ENCODE measurements at regions not wholly inside any gene's neighbourhood (a gene's known extent, or its start where the extent isn't known, plus 50 kb on each side); places are given as distances from the start of the nearest gene placed in this dataset.
"Not testable (repeated sequence)": the region's sequence is repeated elsewhere in the genome, so short reads cannot be mapped to it uniquely, and the experiment has no call there.

DNA sequence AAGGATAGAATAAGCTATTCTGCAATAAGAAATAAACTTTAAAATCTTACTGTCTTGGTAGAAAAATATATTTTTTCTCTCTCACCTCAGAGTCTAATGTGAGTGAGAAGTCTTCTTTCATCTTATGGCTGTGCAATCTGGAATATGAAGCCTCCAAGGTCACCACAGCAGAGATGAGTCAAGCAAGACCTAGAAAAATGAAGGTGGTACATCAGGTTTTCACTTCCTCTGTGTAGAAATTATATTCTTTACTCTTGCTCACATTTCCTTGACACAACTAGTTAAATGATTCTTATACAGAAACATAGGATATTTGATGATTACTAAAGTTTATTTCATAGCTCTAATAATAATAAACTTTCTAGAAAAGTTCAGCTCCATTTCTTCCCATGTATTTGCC is 211.4 kb downstream of the CXXC4 start:
- Histone ChIP-seq H3K4me3 (no peak overlapping the region), H3K27me3 (no peaks in the 10 kb centered on the region), H3K36me3 (no peaks in the 10 kb centered on the region), H3K9me3 (no peaks in the 10 kb centered on the region), H3K4me1 (no peaks in the 10 kb centered on the region), H3K27ac (no peak overlapping the region)
- no peak for TF ChIP-seq POLR2A (IDR thresholded peaks at IDR 0.05)
- TF ChIP-seq, protein P1, sequence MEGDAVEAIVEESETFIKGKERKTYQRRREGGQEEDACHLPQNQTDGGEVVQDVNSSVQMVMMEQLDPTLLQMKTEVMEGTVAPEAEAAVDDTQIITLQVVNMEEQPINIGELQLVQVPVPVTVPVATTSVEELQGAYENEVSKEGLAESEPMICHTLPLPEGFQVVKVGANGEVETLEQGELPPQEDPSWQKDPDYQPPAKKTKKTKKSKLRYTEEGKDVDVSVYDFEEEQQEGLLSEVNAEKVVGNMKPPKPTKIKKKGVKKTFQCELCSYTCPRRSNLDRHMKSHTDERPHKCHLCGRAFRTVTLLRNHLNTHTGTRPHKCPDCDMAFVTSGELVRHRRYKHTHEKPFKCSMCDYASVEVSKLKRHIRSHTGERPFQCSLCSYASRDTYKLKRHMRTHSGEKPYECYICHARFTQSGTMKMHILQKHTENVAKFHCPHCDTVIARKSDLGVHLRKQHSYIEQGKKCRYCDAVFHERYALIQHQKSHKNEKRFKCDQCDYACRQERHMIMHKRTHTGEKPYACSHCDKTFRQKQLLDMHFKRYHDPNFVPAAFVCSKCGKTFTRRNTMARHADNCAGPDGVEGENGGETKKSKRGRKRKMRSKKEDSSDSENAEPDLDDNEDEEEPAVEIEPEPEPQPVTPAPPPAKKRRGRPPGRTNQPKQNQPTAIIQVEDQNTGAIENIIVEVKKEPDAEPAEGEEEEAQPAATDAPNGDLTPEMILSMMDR (IDR thresholded peaks at IDR 0.05) = no peak
- no peak for DNase-seq

DNA sequence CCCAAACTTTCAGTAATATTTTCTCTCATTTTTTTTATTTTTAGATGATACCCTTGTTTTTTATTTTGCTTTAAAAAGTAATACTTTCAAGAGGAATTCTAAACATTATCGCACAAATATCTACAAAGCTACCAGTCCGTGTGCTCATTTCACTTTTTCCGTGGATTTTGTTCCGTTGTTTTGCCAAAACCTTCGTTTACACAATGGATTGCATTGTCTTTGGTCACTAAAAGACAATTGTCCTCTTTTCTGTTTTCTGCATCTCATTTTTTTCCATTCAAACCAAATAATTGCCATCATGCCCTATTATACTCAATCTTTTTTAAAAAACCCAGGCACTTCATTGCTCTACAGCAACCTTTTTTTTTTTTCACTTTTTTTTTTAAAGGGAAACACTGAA is 214.9 kb downstream of the CXXC4 start:
- H3K27ac ChIP-seq = no peak overlapping the region
- no peak for DNase-seq
- TF ChIP-seq POLR2A (IDR thresholded peaks at IDR 0.05) = no peak
- TF ChIP-seq, protein P1 (IDR thresholded peaks at IDR 0.05) = no peak
- no peaks in the 10 kb centered on the region for H3K4me1 ChIP-seq
- no peaks in the 10 kb centered on the region for H3K9me3 ChIP-seq
- H3K36me3 ChIP-seq = no peaks in the 10 kb centered on the region
- H3K27me3 ChIP-seq = no peaks in the 10 kb centered on the region
- no peak overlapping the region for H3K4me3 ChIP-seq

- Histone ChIP-seq H3K4me1 (no peaks in the 10 kb centered on the region), H3K36me3 (no peaks in the 10 kb centered on the region), H3K27ac (no peak overlapping the region), H3K4me3 (no peak overlapping the region), H3K27me3 (no peaks in the 10 kb centered on the region), H3K9me3 (no peaks in the 10 kb centered on the region)
- TF ChIP-seq POLR2A (IDR thresholded peaks at IDR 0.05) = no peak
- TF ChIP-seq, protein P1 (IDR thresholded peaks at IDR 0.05) = no peak
- DNase-seq = no peak
Measured at GRCh38 chr4:104272966-104273365, 221.7 kb downstream of the CXXC4 start.

GRCh38 chr4:104269603-104270002 is 225.1 kb downstream of the CXXC4 start:
- not testable (repeated sequence) for H3K27ac ChIP-seq, H3K4me3 ChIP-seq, H3K9me3 ChIP-seq, H3K36me3 ChIP-seq, H3K27me3 ChIP-seq, H3K4me1 ChIP-seq, DNase-seq

GRCh38 chr4:104263100-104263499 is 231.6 kb downstream of the CXXC4 start:
- H3K4me3 ChIP-seq = no peak overlapping the region
- no peak overlapping the region for H3K27ac ChIP-seq
- no peak for TF ChIP-seq POLR2A (IDR thresholded peaks at IDR 0.05)
- TF ChIP-seq, protein P1 (IDR thresholded peaks at IDR 0.05) = no peak
- no peaks in the 10 kb centered on the region for H3K36me3 ChIP-seq
- no peaks in the 10 kb centered on the region for H3K4me1 ChIP-seq
- H3K27me3 ChIP-seq = no peaks in the 10 kb centered on the region
- DNase-seq = no peak
- no peaks in the 10 kb centered on the region for H3K9me3 ChIP-seq

- H3K36me3 ChIP-seq = no peaks in the 10 kb centered on the region
- no peak overlapping the region for H3K4me3 ChIP-seq
- H3K9me3 ChIP-seq = no peaks in the 10 kb centered on the region
- no peak overlapping the region for H3K27ac ChIP-seq
- DNase-seq = no peak
- no peaks in the 10 kb centered on the region for H3K27me3 ChIP-seq
- TF ChIP-seq POLR2A (IDR thresholded peaks at IDR 0.05) = no peak
- TF ChIP-seq, protein P1 (IDR thresholded peaks at IDR 0.05) = no peak
- no peaks in the 10 kb centered on the region for H3K4me1 ChIP-seq
Measured at GRCh38 chr4:104262678-104263077, 232.0 kb downstream of the CXXC4 start.

Data from Peyer's patch (tissue), 4 donors.